Stimulated activated naive CD4-positive, alpha-beta T cell (primary cell): ENCODE measurements at regions not wholly inside any gene's neighbourhood (a gene's known extent, or its start where the extent isn't known, plus 50 kb on each side); places are given as distances from the start of the nearest gene placed in this dataset.

ENCODE experiments used
- DNase-seq, 6 experiments: peaks; one replicate each; lab custom pipeline; 2025; lab: John Stamatoyannopoulos, UW

DNA sequence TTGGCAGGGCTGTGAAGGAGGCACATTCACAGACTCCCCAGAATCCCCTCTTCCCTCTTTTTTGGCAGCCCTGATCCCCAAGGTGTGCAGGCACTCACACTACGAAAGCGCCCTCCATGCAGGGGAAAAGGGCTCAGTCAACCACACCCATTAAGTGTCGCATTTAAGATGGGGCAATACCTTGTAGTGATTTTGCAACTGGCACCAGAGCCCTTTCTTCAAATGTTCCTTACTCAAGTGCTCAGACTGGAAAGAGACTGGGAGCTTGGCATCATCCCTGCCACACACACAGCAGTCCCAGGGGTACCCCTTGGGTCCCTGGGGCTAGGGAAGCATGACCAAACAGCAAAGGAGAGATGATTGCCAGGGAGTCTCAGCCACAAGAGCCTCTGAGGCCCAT lies 190.1 kb downstream of the HAUS1 start:
- DNase-seq = no peak

GRCh38 chr18:46294751-46295150 lies 190.6 kb downstream of the HAUS1 start:
- no peak for DNase-seq

GRCh38 chr18:46295416-46295815 lies 191.2 kb downstream of the HAUS1 start:
- no peak for DNase-seq

- DNase-seq = no peak
Measured at GRCh38 chr18:46296656-46297055, 192.5 kb downstream of the HAUS1 start.

DNA sequence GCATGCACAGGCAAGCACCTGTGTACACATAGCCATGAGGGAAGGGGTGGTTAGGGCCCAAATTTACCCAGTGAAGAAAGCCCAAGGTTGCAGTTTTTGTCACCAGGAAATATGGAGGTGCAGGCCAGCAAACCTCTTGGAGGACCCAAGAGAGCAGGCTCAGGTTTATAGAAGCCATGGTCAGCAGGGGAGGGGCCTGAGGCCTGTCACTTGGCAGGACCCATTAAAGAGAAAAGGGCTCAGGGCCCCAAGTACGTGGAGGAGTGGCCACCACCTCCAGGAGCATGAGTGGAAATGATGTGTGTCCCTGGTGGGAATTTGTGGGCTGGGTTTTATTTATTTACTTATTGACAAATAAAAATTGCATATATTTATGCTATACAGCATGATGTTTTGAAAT lies 192.9 kb downstream of the HAUS1 start:
- no peak for DNase-seq

DNA sequence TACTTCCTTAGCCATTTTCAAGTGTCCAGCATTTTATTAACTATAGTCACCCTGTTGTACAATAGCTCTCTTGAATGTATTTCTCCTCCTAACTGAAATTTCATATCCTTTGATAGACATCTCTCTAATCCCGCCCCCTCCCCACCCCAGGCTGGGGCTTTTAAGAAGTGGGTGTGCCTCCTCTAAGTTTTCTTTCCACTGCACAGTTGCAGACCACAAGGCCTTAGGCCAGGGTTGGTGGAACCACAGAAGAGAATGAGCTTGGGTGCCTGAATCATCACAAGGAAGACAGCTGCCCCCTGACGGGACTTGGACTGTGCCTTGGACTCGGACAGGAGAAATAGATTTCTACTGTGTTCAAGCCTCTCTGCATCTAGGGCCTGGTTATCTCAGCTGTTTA lies 193.4 kb downstream of the HAUS1 start:
- no peak for DNase-seq

- no peak for DNase-seq
Measured at GRCh38 chr18:46298511-46298910, 194.3 kb downstream of the HAUS1 start.

GRCh38 chr18:46299465-46300008 lies 195.4 kb downstream of the HAUS1 start:
- DNase-seq = no peak

- no peak for DNase-seq
Measured at GRCh38 chr18:46301081-46301480, 196.9 kb downstream of the HAUS1 start.

GRCh38 chr18:46301571-46301970 lies 197.4 kb downstream of the HAUS1 start:
- no peak for DNase-seq

DNA sequence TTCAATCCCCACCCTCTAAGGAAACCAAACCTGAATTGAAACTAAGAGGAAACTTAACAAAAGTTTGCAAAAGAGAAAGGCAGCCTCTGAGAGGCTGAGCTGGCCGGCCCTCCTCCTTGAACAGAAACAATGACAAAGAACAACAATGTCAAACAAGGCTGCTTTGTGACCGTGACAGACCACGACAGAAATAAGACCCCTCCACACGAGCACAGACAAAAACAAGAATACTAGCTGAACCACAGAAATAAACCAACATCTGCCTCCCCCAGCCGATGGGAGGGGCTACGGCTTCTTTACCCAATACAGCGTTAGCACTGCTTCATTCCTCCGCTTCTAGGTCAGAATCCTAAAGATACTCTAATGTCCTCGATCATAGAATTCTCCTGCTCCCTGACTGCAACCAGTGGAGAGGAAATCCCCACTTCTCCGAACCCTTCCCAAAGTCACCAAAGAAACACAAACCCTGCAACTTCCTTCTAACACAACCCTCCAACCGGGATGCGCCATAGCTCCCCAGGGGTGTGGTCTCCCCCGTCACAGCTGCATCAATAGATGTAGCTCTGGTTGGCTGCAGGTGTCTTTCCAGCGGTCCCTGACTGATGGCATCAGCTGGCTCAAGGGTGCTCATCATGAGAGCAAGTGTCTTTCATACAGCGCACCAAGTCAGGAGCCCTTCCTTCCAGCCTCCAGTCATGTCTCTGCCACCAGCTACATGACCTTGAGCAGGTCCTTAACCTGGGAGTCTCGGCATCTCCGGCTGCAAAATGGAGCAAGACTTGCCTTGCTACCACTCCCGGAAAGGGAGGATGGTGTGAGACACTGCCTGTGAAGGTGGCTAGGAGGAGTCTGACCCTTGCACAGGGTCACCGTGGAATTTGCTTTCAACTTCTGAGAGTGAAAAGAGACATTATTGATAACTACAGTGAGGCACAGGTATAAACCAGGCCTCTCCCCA lies 198.6 kb downstream of the HAUS1 start:
- no peak for DNase-seq

DNA sequence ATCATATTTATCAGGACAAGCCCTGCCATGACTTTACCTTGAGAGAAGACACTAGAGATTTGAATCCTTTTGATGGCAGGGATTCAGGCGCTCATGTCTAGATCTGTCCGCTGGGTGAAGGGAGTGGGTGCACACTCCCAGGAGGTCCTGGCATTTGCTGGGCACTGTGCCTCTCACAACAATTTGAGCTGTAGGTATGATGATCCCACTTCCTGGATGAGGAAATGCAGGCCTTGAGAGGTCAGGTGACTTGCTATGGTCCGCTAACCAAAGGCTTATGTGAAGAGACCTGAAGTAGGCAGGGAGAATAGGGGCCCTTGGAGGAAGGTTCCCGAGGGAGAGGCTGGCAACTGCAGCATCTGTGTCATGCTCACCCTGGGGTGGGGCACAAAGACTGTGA lies 206.1 kb downstream of the HAUS1 start:
- DNase-seq = no peak

DNA sequence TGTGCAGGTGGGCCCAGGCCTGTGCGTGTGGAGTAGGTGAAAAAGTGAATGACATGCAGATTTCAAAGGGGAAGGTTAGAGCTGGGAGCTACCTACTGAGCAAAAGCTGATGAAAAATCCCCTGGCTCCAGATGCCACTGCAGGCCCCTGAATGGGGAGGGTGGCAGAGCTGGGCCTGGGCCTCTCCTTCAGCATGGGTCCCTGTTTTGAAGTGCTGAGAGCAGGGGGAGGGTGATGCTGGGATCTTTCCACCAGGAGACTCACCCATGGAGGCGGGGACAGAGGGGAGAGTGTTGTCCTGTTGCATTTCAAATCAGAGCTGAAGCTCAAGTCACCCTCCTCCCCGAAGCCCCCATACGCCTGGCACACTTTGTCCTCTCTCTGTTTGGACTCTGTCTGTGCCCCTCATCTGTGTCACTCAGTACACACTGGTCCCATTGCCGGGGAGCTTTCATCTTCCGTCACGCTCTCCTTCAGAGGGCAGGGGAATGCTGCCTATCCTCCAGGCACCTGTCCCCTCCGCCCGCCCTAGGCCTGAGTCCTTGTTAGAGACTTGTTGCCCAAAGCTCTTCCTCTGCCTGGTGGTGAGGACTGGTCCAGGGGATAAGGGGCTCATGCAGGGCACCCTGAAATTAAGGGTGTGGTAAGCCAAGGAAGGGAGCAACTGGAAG lies 206.6 kb downstream of the HAUS1 start:
- no peak for DNase-seq

DNA sequence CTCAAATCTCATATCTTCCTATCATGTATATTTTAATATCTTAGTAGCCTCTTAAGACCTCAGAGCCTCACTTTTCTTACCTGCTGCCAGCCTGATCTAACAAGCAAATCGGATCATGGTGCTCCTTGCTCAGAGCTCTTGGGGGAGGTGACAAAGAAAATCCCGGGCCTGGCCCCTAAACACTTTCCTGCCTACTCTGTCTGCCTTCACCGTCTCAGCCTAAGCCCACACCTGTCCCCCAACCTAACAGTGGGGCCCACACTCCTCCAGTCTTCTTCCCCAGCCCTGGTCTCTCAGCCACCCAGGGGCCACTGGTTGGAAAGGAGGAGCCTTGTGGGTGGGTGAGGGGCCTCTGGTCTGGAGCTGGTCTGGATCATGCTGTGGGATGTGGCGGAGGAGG lies 207.3 kb downstream of the HAUS1 start:
- DNase-seq = no peak

DNA sequence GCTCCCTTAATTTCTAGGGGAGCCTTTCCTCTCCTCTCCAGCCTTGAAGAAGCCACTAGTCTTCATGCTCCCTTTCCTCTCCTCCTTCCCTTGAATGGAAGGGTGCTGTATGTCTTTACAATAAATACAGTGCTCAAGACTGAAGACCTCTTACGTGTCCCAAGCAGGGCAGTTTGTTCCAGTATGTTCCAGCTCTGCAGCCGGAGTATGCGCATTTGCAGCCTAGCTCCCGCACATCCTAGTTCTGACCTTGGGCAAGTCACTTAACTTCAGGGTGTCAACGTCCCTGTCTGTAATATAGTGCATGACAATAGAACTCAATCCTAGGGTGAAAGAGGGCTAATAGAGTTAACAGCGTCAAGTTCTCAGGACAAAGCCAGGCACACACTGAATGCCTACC lies 208.0 kb downstream of the HAUS1 start:
- DNase-seq = no peak

DNA sequence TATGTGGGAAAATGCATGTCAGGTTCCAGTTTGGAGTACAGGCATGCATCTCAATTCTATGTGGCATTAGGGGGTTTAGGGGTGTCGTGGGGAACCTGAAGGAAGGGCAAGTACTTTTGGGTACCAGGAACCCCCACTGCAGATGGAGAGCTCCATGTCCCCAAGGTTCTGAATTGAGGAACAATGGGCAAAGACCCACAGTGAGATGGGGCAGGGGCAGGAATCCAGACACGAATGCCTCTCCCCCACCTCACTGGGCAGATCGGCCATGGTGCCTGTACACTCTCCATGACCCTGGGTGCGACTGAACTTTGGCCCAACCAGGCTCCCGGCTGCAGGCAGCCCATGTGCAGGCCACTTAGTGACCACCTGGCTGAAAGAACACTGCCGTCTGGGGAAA lies 209.3 kb downstream of the HAUS1 start:
- no peak for DNase-seq

DNA sequence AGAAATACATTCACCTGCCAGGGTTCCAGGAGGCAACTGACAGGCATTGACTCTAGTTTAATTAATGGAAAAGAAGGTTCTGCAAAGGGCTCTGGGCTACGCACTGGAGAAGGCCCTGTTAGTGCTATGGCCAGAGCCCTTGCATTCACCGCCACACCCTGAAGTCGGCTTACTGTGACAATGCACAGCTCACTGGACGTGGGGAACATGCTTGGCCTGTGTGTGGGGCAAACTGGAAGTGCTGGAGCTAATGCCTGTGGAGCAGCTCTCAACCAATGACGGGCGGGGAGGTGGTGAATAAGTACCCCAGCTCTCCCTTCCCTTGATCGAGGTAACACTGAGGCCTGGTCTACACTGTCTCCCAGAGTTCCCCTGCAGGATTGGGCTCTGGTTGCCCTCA lies 209.8 kb downstream of the HAUS1 start:
- no peak for DNase-seq

GRCh38 chr18:46315161-46315560 lies 211.0 kb downstream of the HAUS1 start:
- no peak for DNase-seq

DNA sequence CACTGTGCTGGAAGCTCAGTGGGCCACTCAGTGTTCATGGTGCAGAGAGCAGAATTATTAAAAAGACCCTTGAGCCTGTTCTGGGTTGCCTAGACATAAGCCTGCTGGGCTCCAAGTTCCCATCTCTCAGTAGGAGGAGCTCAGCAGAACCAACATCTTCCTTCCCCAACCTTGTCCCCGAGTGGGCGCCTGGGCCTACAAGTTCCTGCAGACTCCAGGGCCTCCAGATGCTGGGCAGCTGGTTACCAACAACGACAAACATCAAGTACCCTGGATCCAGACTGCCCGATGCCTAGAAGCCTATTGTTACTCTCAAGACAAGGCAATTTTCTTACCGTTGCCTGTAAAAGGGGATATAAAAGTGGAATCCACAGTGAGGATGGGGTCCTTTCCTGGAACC lies 214.2 kb downstream of the HAUS1 start:
- no peak for DNase-seq

DNA sequence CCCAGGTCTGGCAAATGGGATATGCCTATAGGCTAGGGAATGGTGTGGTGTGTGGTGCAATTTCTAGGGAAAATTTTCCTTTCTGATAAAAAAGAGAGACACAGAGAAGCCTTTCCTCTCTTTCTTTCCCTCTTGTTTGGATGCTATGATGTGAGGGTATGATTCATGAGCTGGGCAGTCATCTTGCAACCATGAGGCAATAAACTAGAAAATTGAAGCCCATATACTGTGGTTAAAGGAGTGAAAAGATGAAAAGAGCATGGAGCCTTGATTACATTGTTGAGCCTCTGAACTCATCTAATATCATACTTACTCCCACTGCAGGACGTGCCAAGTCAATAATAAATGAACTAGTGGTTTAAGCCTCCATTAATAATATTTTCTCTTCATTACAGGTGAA lies 215.6 kb downstream of the HAUS1 start:
- no peak for DNase-seq

- no peak for DNase-seq
Measured at GRCh38 chr18:46320297-46320696, 216.1 kb downstream of the HAUS1 start.

DNA sequence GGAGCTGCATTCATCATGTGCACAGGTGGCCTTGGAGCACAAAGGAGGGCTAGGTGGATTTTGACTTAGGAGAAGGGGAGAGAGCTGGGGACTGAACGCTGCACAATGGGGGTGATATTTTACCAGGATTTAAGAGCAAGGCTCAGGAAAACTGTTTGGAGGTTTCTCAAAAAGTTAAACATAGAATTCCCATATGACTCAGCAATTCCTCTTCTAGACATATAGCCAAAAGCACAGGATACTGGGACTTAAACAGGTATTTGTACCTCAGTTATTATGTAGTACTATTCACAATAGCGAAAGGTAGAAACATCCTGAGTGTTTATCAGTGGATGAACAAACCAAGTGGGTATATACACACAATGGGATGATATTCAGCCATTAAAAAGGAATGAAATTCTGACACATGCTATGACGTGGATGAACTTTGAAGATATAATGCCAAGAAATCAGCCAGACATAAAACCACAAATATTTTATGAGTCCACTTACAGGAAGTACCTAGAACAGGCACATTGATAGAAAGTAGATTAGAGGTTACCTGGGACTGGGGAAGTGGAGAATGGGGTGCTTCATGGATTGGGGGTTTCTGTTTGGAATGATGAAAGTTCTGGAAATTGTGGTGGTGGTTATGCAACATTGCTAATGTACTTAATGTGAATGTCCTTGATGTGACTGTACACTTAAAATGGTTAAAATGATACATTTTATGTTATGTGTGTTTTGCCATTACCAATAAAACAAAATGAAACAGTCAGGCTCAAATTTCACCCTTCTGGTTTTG lies 216.9 kb downstream of the HAUS1 start:
- no peak for DNase-seq
